ENCODE measurements at regions not wholly inside any gene's neighbourhood (a gene's known extent, or its start where the extent isn't known, plus 50 kb on each side); places are given as distances from the start of the nearest gene placed in this dataset.

DNA sequence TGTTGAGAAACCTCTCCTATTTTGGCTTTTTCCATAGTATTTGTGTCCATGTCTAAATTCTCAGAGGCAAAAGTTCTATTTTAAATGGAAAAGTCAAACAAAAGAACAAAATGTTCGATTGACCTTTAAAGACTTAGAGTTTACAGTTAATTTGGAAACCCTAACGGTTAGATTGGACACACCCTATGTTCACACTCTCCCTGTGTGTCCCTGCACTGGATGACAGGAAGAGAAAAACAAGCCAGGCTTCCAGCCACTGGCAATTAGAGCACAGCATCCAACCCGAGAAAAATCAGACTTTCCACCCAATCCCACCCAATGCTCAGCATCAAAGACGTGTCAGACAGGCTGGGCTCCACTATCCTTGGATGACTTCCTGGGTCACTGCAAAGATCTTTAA lies 241.3 kb downstream of the TBXT start:
- TF ChIP-seq, protein P1, sequence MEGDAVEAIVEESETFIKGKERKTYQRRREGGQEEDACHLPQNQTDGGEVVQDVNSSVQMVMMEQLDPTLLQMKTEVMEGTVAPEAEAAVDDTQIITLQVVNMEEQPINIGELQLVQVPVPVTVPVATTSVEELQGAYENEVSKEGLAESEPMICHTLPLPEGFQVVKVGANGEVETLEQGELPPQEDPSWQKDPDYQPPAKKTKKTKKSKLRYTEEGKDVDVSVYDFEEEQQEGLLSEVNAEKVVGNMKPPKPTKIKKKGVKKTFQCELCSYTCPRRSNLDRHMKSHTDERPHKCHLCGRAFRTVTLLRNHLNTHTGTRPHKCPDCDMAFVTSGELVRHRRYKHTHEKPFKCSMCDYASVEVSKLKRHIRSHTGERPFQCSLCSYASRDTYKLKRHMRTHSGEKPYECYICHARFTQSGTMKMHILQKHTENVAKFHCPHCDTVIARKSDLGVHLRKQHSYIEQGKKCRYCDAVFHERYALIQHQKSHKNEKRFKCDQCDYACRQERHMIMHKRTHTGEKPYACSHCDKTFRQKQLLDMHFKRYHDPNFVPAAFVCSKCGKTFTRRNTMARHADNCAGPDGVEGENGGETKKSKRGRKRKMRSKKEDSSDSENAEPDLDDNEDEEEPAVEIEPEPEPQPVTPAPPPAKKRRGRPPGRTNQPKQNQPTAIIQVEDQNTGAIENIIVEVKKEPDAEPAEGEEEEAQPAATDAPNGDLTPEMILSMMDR (conservative IDR thresholded peaks at IDR 0.05) = no peak
- TF ChIP-seq ZFX (IDR thresholded peaks at IDR 0.05) = no peak
